ENCODE measurements at regions not wholly inside any gene's neighbourhood (a gene's known extent, or its start where the extent isn't known, plus 50 kb on each side); places are given as distances from the start of the nearest gene placed in this dataset.

DNA sequence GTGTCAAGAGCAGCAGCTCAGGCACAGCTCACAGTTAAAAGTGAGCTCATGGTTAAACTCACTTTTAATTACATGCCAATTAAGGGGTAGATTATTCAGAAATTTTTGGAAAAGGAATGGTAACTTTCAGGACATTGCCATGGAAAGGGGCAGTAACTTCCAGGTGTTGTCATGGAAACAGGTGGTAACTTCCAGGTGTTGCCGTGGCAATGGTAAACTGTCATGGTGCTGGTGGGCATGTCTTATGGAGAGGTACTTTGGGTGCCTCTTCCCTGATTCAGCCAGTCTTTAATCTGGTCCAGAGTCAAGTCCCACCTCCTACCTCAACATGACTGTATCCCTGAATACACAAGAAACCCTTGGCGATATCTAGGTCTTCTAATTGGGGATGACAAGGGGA, 223.2 kb upstream of the TAS2R1 start:
- H3K9me3 ChIP-seq (ENCODE audit: control insufficient read depth, insufficient read depth, low read depth, low read length): no peaks in the 10 kb centered on the region
- no peak overlapping the region for H3K4me3 ChIP-seq (ENCODE audit: low read depth, low read length)
- no peaks in the 10 kb centered on the region for H3K36me3 ChIP-seq (ENCODE audit: control insufficient read depth in 2 of 2, insufficient read depth in 1 of 2, low read length in 2 of 2)
- CTCF ChIA-PET: interaction anchor here (0.6 to 0.9 kb wide), 2 partner anchors 14 to 89 kb away, joined by 3 read pairs; no protein-coding TSS in a partner anchor
- POLR2A ChIA-PET: no interaction called here
- H3K4me1 ChIP-seq (ENCODE audit: control insufficient read depth, insufficient read depth, low read length): no peaks in the 10 kb centered on the region
- TF ChIP-seq ZNF792 (tag by site-specific recombination; IDR thresholded peaks at IDR 0.05) (no peak), ZNF266 (tag by site-specific recombination; IDR thresholded peaks at IDR 0.05; ENCODE audit: low read depth) (no peak), ZSCAN30 (tag by site-specific recombination; IDR thresholded peaks at IDR 0.05) (no peak), OSR2 (tag by site-specific recombination; IDR thresholded peaks at IDR 0.05) (no peak), ZNF621 (tag by site-specific recombination; IDR thresholded peaks at IDR 0.05) (no peak), ZNF426 (tag by site-specific recombination; IDR thresholded peaks at IDR 0.05) (no peak), ZNF404 (tag by site-specific recombination; IDR thresholded peaks at IDR 0.05) (no peak), ZNF623 (tag by site-specific recombination; IDR thresholded peaks at IDR 0.05) (no peak), ZFP41 (tag by site-specific recombination; IDR thresholded peaks at IDR 0.05; ENCODE audit: borderline replicate concordance) (no peak), ZNF48 (tag by site-specific recombination; IDR thresholded peaks at IDR 0.05) (no peak), ZNF394 (tag by site-specific recombination; IDR thresholded peaks at IDR 0.05; ENCODE audit: borderline replicate concordance) (no peak), ZNF350 (tag by site-specific recombination; IDR thresholded peaks at IDR 0.05) (no peak), ZNF555 (tag by site-specific recombination; conservative IDR thresholded peaks at IDR 0.05) (no peak)
- TF ChIP-seq, protein P1, sequence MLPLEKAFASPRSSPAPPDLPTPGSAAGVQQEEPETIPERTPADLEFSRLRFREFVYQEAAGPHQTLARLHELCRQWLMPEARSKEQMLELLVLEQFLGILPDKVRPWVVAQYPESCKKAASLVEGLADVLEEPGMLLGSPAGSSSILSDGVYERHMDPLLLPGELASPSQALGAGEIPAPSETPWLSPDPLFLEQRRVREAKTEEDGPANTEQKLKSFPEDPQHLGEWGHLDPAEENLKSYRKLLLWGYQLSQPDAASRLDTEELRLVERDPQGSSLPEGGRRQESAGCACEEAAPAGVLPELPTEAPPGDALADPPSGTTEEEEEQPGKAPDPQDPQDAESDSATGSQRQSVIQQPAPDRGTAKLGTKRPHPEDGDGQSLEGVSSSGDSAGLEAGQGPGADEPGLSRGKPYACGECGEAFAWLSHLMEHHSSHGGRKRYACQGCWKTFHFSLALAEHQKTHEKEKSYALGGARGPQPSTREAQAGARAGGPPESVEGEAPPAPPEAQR (tag by site-specific recombination; IDR thresholded peaks at IDR 0.05): no peak
- no peak overlapping the region for H3K27ac ChIP-seq (ENCODE audit: extremely low read depth, low read depth, low read length)

DNA sequence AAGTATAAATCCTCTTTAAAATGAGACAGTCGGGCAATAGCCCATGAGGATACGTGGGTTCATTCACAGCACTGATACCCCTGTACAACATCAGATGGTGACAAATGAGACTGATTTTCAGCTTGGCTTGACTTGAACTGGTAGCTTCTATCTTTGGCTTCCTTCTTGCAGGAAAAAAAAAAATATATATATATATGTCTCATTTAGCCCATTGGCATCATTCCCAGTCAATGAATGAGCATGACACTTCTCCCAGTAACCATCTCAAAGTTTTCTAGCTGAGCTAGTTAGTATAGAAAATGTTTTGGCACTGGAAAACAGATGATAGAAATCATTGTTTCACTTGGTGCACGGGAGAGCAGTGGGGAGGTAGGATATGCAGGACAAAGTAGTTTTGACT, 222.5 kb upstream of the TAS2R1 start:
- CTCF ChIA-PET: interaction anchor here (0.6 to 0.9 kb wide), 4 partner anchors 15 to 860 kb away, joined by 3 to 5 read pairs (median 4); no protein-coding TSS in a partner anchor
- POLR2A ChIA-PET: no interaction called here
- TF ChIP-seq GLI2 (tag by site-specific recombination; IDR thresholded peaks at IDR 0.05; ENCODE audit: borderline replicate concordance, low read depth) (no peak), RBAK (tag by site-specific recombination; IDR thresholded peaks at IDR 0.05) (no peak)
- H3K4me3 ChIP-seq (ENCODE audit: low read depth, low read length): no peak overlapping the region
- no peaks in the 10 kb centered on the region for H3K4me1 ChIP-seq (ENCODE audit: control insufficient read depth, insufficient read depth, low read length)
- no peaks in the 10 kb centered on the region; the same call in 1 of the 2 replicates for H3K9me3 ChIP-seq (ENCODE audit: control insufficient read depth, insufficient read depth, low read depth, low read length)
- H3K36me3 ChIP-seq (ENCODE audit: control insufficient read depth in 2 of 2, insufficient read depth in 1 of 2, low read length in 2 of 2): no peaks in the 10 kb centered on the region
- no peak overlapping the region for H3K27ac ChIP-seq (ENCODE audit: extremely low read depth, low read depth, low read length)

DNA sequence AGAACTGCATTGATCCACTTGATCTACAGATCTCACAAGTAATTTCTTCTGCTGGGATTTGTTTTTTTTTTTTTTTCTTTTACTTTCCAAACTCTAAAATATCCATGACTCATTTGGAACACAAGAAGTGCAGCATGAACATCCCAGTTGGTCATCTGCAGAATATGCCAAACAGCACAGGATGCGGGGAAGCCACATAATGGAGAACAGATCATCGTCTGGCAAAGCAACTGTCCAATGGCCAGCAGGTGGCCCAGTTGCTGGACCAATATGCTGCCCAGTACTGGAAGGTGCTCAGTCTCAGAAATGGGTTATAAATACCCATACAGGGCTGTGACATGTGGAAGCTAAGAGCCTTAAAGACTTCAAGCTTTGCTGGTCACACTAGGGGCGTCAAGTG, 221.3 kb upstream of the TAS2R1 start:
- no peak overlapping the region for H3K27ac ChIP-seq (ENCODE audit: extremely low read depth, low read depth, low read length)
- no peaks in the 10 kb centered on the region; the same call in 1 of the 2 replicates for H3K9me3 ChIP-seq (ENCODE audit: control insufficient read depth, insufficient read depth, low read depth, low read length)
- POLR2A ChIA-PET: no interaction called here
- no peak overlapping the region for H3K4me3 ChIP-seq (ENCODE audit: low read depth, low read length)
- H3K36me3 ChIP-seq (ENCODE audit: control insufficient read depth in 2 of 2, insufficient read depth in 1 of 2, low read length in 2 of 2): no peaks in the 10 kb centered on the region
- TF ChIP-seq ZNF701 (tag by site-specific recombination; IDR thresholded peaks at IDR 0.05) (no peak), ZNF561 (tag by site-specific recombination; IDR thresholded peaks at IDR 0.05; ENCODE audit: borderline replicate concordance) (no peak), ZNF776 (tag by site-specific recombination; IDR thresholded peaks at IDR 0.05; ENCODE audit: borderline replicate concordance) (no peak), ZNF707 (tag by site-specific recombination; IDR thresholded peaks at IDR 0.05) (no peak), SALL2 (tag by site-specific recombination; IDR thresholded peaks at IDR 0.05; ENCODE audit: borderline replicate concordance) (no peak), ZSCAN16 (tag by site-specific recombination; IDR thresholded peaks at IDR 0.05) (no peak)
- TF ChIP-seq, protein P2, sequence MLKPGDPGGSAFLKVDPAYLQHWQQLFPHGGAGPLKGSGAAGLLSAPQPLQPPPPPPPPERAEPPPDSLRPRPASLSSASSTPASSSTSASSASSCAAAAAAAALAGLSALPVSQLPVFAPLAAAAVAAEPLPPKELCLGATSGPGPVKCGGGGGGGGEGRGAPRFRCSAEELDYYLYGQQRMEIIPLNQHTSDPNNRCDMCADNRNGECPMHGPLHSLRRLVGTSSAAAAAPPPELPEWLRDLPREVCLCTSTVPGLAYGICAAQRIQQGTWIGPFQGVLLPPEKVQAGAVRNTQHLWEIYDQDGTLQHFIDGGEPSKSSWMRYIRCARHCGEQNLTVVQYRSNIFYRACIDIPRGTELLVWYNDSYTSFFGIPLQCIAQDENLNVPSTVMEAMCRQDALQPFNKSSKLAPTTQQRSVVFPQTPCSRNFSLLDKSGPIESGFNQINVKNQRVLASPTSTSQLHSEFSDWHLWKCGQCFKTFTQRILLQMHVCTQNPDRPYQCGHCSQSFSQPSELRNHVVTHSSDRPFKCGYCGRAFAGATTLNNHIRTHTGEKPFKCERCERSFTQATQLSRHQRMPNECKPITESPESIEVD (tag by site-specific recombination; IDR thresholded peaks at IDR 0.05): no peak
- CTCF ChIA-PET: interaction anchor here (0.7 to 1.2 kb wide), 2 partner anchors 13 to 281 kb away, joined by 3 to 7 read pairs; no protein-coding TSS in a partner anchor
- H3K4me1 ChIP-seq (ENCODE audit: control insufficient read depth, insufficient read depth, low read length): no peaks in the 10 kb centered on the region

Data from HEK293 (cell line).